NCI-H1694 (cell line): ENCODE measurements at regions not wholly inside any gene's neighbourhood (a gene's known extent, or its start where the extent isn't known, plus 50 kb on each side); places are given as distances from the start of the nearest gene placed in this dataset.
"Not testable (repeated sequence)": the region's sequence is repeated elsewhere in the genome, so short reads cannot be mapped to it uniquely, and the experiment has no call there.

Experiments used
- DNase-seq: peaks from one replicate; lab custom pipeline; 2025; lab: John Stamatoyannopoulos, UW

- DNase-seq, result peak; percentile 2
These were observed 68.2 kb downstream of the ATP23 start for GRCh38 chr12:58009405-58010195.

GRCh38 chr12:58011676-58012075 lies 70.3 kb downstream of the ATP23 start:
- DNase-seq, result no peak

- DNase-seq, result not testable (repeated sequence)
These were observed 81.1 kb downstream of the ATP23 start for GRCh38 chr12:58022379-58023020.

GRCh38 chr12:58025431-58025830 lies 84.1 kb downstream of the ATP23 start:
- no peak for DNase-seq

- no peak for DNase-seq
These were observed 85.1 kb downstream of the ATP23 start for GRCh38 chr12:58026426-58026825.

- DNase-seq, result no peak
These were observed 85.8 kb downstream of the ATP23 start for GRCh38 chr12:58026897-58027891.

- no peak for DNase-seq
These were observed 86.9 kb downstream of the ATP23 start for GRCh38 chr12:58028294-58028693.

GRCh38 chr12:58029260-58029659 lies 87.9 kb downstream of the ATP23 start:
- no peak for DNase-seq

GRCh38 chr12:58030566-58031279 lies 89.4 kb downstream of the ATP23 start:
- DNase-seq, result no peak

- no peak for DNase-seq
These were observed 90.8 kb downstream of the ATP23 start for GRCh38 chr12:58032156-58032555.

GRCh38 chr12:58033831-58034230 lies 92.5 kb downstream of the ATP23 start:
- no peak for DNase-seq

- no peak for DNase-seq
These were observed 92.9 kb downstream of the ATP23 start for GRCh38 chr12:58034311-58034710.

GRCh38 chr12:58034712-58035111 lies 93.3 kb downstream of the ATP23 start:
- DNase-seq, result no peak

GRCh38 chr12:58041441-58041840 lies 100.1 kb downstream of the ATP23 start:
- no peak for DNase-seq

GRCh38 chr12:58044966-58045365 lies 103.6 kb downstream of the ATP23 start:
- DNase-seq, result no peak

- DNase-seq, result no peak
These were observed 104.9 kb downstream of the ATP23 start for GRCh38 chr12:58046271-58046670.

- DNase-seq, result no peak
These were observed 110.0 kb downstream of the ATP23 start for GRCh38 chr12:58051378-58051777.

GRCh38 chr12:58064666-58065065 lies 123.3 kb downstream of the ATP23 start:
- DNase-seq, result no peak

- no peak for DNase-seq
These were observed 124.9 kb downstream of the ATP23 start for GRCh38 chr12:58066296-58066695.

GRCh38 chr12:58067610-58068387 lies 126.4 kb downstream of the ATP23 start:
- no peak for DNase-seq

GRCh38 chr12:58068706-58069105 lies 127.3 kb downstream of the ATP23 start:
- no peak for DNase-seq
